Lung microvascular endothelial cell (primary cell): ENCODE measurements at regions not wholly inside any gene's neighbourhood (a gene's known extent, or its start where the extent isn't known, plus 50 kb on each side); places are given as distances from the start of the nearest gene placed in this dataset.
"Not testable (repeated sequence)": the region's sequence is repeated elsewhere in the genome, so short reads cannot be mapped to it uniquely, and the experiment has no call there.

Source experiments
- DNase-seq, 2 donors: peaks; one replicate each; pipeline versions ENCODE4 v3.0.0 to v3.0.0-alpha.2; 2010; ENCODE audit warnings: low read depth in 2 of 2

- DNase-seq: no peak
Observed at GRCh38 chr2:65916785-65917295, 484.4 kb upstream of the SPRED2 start.

- no peak for DNase-seq
Observed at GRCh38 chr2:65916177-65916576, 483.8 kb upstream of the SPRED2 start.

GRCh38 chr2:65915273-65915672 lies 482.9 kb upstream of the SPRED2 start:
- DNase-seq: no peak

- no peak for DNase-seq
Observed at GRCh38 chr2:65914244-65914786, 481.9 kb upstream of the SPRED2 start.

GRCh38 chr2:65913813-65914212 lies 481.4 kb upstream of the SPRED2 start:
- no peak for DNase-seq

- DNase-seq: no peak
Observed at GRCh38 chr2:65901756-65902155, 469.4 kb upstream of the SPRED2 start.

- no peak for DNase-seq
Observed at GRCh38 chr2:65896446-65896845, 464.0 kb upstream of the SPRED2 start.

GRCh38 chr2:65890131-65890530 lies 457.7 kb upstream of the SPRED2 start:
- DNase-seq: not testable (repeated sequence)

GRCh38 chr2:65885266-65885665 lies 452.9 kb upstream of the SPRED2 start:
- no peak for DNase-seq

GRCh38 chr2:65881592-65881991 lies 449.2 kb upstream of the SPRED2 start:
- DNase-seq: no peak

- DNase-seq: no peak
Observed at GRCh38 chr2:65880436-65880835, 448.0 kb upstream of the SPRED2 start.

GRCh38 chr2:65878011-65878340 lies 445.6 kb upstream of the SPRED2 start:
- no peak for DNase-seq

GRCh38 chr2:65877331-65878010 lies 445.1 kb upstream of the SPRED2 start:
- no peak for DNase-seq

GRCh38 chr2:65876114-65876513 lies 443.7 kb upstream of the SPRED2 start:
- no peak for DNase-seq

- no peak for DNase-seq
Observed at GRCh38 chr2:65870826-65871225, 438.4 kb upstream of the SPRED2 start.

- no peak for DNase-seq
Observed at GRCh38 chr2:65869296-65869695, 436.9 kb upstream of the SPRED2 start.

- DNase-seq: no peak
Observed at GRCh38 chr2:65868177-65868576, 435.8 kb upstream of the SPRED2 start.

GRCh38 chr2:65867446-65867845 lies 435.0 kb upstream of the SPRED2 start:
- no peak for DNase-seq

- DNase-seq: no peak
Observed at GRCh38 chr2:65866148-65866547, 433.7 kb upstream of the SPRED2 start.

- no peak for DNase-seq
Observed at GRCh38 chr2:65864619-65865018, 432.2 kb upstream of the SPRED2 start.

- DNase-seq: no peak
Observed at GRCh38 chr2:65863713-65864112, 431.3 kb upstream of the SPRED2 start.

- DNase-seq: no peak
Observed at GRCh38 chr2:65856928-65857327, 424.5 kb upstream of the SPRED2 start.

- DNase-seq: no peak
Observed at GRCh38 chr2:65856423-65856822, 424.0 kb upstream of the SPRED2 start.

GRCh38 chr2:65850695-65851094 lies 418.3 kb upstream of the SPRED2 start:
- DNase-seq: no peak
